NCI-H2029 treated with DMSO at 0.1 percent for 48 hours (cell line): ENCODE measurements at regions not wholly inside any gene's neighbourhood (a gene's known extent, or its start where the extent isn't known, plus 50 kb on each side); places are given as distances from the start of the nearest gene placed in this dataset.
"Not testable (repeated sequence)": the region's sequence is repeated elsewhere in the genome, so short reads cannot be mapped to it uniquely, and the experiment has no call there.

Experiments
- DNase-seq: peaks from one replicate; lab custom pipeline; 2025; lab: John Stamatoyannopoulos, UW

GRCh38 chr15:31179693-31180092, 78.2 kb upstream of the TRPM1 start:
- DNase-seq: no peak

- no peak for DNase-seq
Observed at GRCh38 chr15:31193291-31193690, 91.8 kb upstream of the TRPM1 start.

GRCh38 chr15:31195871-31196270, 94.3 kb upstream of the TRPM1 start:
- no peak for DNase-seq

DNA sequence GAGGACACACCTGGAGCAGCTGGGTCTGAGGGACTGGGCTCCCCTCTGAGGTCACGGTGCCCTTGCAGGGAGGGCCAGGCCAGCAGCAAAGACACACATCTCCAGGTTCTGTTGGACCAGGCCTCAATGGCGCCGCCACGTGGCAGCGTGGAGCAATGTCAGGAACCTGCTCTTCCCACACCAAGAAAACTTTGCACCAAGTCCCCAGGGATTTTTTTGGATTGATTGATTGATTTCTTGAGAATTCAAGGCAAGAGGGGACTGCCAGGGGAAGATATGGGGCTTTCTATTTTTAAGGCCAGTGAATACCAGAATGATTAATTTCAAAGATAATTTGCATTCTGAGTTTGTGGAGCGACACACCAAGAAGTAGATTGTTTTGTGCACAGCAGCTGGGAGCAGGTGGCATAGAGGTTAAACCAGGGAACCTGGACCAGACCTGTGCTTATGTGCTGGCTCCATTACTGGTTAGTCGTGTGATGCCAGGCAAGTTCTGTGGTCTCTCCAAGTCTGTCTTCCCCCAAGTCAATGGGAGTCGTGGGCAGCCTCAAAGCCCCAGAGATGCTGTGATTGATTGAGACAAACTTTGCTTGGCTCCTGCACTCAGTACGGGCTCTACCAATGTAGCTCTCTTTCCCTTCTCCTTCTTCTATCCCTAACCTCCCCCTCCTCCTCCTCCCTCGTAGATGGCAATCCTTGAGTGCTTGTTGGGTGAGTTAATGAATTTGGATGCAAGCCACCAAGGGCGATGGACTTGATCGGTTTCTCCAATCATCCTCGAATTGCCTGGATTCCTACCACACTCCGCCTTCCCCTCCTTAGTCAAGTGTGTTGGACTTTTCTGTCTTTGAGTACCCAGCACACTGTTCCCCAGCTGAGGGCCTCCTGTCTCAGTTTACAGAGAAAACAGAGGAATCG, 96.2 kb upstream of the TRPM1 start:
- DNase-seq: no peak

DNA sequence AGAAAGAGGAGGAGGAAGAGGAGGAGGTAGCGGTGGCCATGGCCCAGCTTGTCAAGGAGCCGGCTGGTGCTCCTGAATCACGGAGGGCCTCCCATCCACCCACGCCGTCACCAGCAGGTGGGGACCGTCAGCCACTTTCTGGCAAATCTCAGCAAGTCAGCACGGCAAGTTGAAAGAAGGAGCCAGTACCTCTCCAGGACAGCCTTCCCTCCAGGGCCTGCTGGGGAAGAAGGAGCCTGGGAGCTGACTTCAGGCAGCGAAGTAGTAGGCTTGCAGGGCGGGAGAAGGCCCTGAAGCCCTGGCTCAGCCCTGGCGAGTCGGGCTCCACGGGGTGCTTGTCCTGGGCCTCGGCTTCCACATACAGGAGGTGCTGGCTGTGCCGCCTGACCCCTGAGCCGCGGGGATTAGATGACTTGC, 99.2 kb upstream of the TRPM1 start:
- DNase-seq: no peak

GRCh38 chr15:31202953-31203352, 101.4 kb upstream of the TRPM1 start:
- DNase-seq: no peak

- no peak for DNase-seq
Observed at GRCh38 chr15:31203999-31204398, 102.5 kb upstream of the TRPM1 start.

DNA sequence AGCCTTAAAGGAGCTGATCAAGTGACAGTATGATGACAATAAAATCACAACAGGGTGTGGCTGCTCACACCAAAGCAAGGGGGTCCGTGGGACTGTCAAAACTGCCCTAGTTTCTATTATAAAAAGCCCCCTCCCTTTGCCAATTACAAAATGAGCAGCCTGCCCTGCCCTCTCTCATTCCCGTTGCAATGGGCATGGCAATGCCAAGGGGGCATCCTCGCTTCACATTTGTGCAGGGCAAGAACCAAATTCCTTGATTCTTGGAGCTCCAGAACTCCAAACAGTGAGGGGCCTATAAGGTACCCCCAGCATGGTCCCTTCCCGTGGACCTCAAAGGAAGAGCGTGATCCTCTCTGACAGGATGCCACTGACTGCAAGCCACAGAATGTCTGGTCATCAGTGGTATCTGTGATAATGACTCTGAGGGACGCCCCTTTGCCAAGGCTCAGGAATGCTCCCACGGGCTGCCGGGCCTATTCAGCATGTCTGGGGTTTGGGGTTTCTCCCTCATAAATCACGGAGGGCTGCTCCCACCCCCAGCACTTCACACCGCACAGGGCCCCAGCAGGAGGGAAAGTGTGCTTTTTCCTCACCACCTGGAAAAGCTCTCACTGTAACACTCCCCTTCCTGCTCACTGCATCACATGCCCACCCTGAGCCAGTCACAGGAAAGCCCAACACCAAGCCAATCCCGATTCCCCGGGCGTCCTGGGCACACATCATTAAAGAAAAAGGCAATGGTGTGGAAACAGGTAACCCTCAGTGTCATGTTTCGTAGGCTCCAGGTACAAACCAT, 105.1 kb upstream of the TRPM1 start:
- DNase-seq: no peak

DNA sequence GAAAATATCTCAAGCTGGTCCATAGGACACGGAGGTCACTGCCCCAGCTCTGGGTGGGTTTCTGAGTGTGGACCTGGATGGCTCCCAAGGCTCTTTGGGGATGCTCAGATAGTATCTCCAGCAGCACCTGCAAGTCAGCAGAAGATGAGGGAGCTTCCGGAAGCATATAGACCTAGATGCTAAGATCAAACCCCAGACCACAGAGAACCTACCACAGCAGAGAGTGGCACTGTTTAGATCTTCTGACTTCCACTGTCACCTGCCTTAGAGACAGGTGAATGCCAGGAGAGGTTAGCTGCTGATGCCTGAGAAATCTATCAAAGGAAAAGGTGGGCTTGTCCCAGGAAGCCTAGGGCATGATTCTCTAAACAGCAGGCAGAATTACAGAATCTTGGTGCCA, 105.7 kb upstream of the TRPM1 start:
- no peak for DNase-seq

GRCh38 chr15:31207861-31208260, 106.3 kb upstream of the TRPM1 start:
- DNase-seq: not testable (repeated sequence)

DNA sequence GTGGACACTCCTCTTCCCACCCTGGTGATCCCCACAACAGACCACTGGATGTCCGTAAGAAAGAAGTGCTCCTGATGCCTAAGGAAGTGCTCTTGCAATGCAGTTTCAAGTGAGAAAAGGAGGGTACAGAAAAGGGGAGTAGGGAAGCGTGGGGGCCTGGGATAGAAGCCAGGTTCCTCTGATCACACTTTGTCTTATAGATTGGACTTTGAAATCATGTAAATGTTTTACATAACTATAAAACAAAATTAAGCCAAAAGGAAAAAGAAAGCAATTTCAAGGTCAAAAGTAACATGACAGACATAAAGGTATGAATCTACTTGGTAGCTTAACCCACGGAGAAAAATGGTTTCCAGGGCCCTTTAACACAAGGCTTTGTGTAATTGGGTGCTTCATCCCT, 107.3 kb upstream of the TRPM1 start:
- no peak for DNase-seq

DNA sequence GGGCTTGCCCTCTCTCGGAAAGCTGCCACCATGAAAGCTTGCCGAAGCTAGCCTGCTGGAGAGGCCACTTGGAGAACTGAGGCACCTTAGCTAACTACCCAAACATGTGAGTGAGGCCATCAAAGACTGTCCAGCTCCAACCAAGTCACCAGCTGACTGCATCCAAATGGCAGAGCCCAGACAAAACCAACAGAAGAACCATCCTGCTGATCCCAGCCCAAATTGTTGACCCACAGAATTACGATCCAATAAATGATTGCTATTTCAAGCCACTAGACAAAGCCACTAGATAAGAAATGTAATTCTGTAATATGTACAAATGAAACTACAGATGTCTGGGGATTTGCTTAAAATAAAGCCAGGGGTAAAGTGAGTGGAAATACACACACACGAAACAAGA, 109.8 kb upstream of the TRPM1 start:
- no peak for DNase-seq

DNA sequence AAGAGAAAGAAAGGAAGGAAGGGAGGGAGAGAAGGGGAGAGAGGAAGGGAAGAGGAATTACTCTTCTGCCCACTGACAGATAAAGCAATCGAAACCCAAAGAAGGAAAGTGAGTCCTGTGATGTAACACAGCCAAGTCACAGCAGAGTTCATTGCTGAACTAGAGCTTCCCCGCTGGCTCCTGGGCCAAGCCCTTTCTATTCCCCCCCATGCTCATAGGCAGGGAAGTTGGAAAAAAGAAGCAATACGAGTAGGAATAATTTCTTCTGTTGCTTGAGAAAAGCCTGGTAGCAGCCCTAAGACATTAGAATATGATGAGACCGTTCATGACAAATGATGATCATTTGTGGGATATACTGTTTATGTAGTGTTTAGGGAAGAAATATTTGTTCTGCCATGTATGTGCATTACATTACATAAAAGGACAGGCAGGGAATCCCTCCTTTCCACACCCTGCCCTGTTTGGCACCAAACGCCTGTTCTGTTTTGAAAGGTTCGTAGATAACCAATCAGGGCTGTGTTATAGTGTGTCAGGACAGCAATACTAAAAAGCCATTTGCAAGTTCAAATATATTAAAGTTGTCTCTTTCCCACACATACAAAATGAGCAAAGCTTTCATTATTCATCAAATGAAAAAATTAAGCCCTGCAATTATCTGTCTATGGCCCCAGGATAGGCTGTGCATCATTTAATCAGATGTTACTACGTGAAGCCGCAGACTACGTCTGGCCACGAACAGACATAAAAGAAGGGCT, 111.0 kb upstream of the TRPM1 start:
- DNase-seq: no peak

- DNase-seq: no peak
Observed at GRCh38 chr15:31214158-31214863, 112.3 kb upstream of the KLF13 start.

DNA sequence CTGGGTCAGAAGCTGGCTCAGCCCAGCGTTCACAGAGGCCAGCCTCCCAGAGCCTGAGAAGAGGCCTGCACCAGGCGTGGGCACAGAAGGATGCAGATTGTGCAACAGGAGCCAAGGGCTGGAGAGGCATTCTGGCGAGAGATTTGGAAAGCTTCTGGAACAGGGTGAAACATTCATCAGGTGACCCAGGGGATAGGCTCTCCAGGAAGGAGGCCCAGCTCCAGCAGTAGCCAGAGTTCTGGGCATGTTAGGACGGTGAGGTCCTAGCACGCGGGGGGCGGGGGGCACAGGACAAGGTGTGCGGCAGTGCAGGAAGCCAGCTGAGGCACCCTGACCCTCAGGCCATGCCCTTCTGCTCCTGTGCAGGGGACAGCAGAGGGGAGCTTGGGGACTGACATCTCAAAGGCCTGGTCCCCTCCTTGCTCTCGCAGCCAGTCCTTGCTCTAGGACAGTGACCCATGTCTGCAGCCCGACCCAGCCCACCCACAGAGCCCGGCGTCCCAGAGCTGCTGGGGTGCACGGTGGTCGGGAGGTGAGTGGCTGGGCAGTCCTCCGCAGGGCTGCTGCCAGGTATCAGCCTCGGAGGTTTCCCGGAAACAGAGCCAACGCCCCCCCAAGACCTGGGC, 111.7 kb upstream of the KLF13 start:
- DNase-seq: no peak

DNA sequence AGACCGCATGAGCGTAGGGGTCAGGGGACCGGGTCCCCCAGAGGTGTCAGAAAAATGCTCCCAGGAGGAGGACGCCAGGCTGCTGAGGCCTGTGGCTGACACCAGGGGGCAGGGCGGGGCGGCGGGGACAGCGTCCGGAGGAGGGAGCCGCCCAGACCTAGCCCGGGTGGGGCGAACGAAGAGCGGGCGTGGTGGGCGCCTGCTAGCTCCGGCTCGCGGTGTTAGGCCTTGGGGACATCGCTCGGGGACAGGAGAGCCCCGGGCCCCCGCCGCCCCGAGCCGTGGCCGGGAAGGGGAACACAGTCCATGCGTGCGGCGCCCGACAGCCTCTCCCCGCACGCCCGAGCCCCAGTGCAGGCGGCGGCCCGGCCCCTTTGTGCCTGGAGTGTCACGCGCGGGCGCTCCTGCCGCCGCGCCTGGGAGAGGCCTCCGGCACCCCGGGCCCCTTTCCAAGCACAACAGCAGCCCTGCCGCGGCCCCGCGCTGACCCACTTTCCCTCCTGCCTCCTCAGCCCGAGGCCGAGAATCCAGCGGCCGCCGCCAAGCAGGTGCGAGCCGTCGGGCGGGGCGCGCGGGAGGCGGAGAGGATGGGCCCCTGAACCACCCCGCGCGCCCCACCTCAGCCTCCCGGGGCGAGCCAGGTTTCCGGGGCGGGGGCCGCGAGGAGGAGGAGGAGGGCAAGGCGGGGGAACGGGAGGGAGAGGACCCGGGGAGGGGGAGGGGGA, 111.0 kb upstream of the KLF13 start:
- DNase-seq: peak; percentile 4

GRCh38 chr15:31216215-31216911, 110.3 kb upstream of the KLF13 start:
- no peak for DNase-seq

DNA sequence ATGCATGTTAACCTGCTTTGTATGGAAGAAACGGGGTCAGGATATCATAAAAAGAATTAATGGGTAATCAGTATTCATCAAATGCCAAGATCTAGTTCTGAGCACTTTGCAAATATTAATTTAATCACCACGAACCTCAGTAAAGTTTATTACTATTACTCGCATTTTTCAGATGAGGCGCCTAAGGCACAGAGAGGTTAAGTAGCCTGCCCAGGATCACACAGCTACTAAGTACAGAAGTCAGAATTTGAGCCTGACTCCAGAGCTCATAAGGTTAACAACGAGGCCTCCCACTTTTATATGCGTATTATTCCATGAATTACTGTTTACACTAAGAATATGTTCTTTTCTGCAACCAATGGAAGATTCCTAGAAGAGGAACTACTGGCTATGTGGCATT, 109.6 kb upstream of the KLF13 start:
- no peak for DNase-seq

DNA sequence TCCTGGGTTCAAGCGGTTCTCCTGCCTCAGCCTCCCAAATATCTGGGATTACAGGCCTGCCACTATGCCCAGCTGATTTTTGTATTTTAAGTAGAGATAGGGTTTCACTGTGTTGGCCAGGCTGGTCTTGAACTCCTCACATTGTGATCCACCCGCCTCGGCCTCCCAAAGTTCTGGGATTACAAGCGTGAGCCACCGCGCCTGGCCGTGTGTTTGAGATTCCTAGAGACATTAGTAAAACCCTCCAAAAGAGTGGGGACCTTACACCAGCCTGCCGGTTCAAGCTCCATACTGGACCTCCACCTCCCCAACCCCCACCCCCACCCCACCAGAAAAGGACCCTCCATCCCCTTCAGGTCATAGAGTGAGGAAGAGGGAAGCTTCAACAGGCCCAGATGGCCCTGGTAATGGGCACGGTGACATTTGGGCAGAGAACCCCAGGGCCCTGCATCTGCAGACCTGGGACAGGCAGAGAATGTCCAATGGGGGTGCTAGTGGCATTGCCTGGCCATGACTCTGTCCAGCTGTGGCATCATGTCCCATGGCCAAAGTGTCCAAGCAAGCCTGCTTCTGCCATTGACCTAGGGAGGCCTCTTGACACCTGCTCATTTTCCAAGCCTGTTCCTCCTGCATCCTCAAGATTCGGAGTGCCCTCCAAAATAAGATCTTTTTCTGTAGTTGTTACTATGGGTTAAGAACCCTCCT, 108.9 kb upstream of the KLF13 start:
- no peak for DNase-seq
